COR-L47 (cell line): ENCODE measurements at regions not wholly inside any gene's neighbourhood (a gene's known extent, or its start where the extent isn't known, plus 50 kb on each side); places are given as distances from the start of the nearest gene placed in this dataset.
A peak's percentile ranks its signal among the peaks of the same experiment; 100 is the strongest.

Experiments
- DNase-seq: peaks from one replicate; lab custom pipeline; 2025; lab: John Stamatoyannopoulos, UW

DNA sequence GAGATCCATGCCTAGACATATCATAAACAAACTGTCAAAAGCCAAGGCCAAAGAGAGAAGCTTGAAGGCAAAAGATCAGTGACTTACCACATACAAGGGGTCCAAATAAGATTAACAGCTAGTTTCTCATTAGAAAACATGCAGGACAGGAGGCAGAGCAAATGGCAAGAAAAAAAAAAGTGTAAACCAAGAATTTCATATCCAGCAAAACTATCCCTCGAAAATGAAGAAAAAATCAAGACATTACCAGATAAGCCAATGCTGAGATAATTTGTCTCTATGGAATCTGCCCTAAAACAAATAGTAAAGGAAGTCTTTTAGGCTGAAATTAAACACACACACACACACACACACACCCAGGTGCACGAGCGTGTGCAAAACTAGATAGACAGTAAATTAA is 99.6 kb upstream of the NSMCE3 start:
- DNase-seq = no peak

DNA sequence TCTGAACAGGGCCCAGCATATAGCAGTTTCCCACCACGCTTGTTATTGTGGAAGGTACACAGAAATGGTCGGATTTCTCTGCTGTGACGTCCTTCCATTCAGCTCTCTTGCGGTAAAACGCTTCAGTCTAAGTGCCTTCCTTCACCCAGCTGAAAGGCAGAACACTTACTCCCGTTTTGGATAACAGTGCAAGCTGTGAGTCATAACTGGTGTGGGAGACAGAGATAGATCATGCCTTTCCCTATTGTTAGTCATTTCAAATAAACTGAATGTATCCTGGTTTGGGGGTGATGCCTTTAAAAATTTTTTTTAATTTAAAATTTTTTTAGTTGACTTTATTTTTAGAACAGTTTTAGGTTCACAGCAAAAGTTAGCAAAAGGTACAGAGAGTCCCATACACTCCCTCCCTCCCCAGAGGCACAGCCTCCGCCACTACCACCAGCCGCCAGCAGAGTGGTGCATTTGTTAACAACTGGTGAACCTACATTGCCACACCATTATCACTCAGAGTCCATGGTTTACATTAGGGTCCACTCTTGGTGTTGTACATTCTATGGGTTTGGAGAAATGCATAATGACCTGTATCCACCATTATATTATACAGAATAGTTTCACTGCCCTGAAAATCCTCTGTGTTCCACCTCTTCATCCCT is 94.9 kb upstream of the NSMCE3 start:
- no peak for DNase-seq

DNA sequence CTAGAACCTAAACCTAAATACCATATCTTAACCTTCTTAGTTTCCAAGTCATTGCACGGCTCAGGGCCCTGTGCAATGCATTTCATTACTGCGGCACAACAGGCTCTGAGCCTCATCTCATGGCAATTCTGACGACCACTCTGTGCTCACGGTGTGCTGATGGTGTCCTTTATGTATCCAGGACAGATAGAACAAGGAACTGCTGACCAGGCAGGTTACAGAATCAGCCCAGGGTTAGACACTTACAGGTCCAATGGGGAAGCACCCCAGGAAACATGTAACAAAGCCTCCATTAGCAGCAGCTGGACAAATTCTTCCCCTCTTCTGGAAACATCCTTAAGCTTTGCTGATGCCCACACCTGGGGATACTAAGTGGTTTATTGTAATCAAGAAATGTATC is 91.9 kb upstream of the NSMCE3 start:
- no peak for DNase-seq

DNA sequence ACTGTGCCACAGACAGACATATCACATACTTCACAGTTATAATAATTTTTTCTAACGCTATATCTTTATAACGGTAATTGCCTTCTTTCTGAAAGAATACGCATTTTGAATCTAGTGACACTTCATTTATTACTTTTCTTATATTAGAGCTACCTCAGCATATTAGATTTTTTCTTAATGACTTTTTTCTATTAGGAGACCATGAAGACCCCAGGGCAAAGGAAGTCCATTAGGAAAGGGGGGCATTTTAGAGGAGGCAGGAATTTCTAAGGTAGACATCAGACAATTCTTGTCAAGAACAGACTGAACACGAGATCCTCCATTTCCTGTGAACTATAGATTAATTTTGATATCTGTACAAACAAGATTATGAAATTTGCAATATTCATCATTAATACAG is 90.5 kb upstream of the NSMCE3 start:
- DNase-seq = no peak

DNA sequence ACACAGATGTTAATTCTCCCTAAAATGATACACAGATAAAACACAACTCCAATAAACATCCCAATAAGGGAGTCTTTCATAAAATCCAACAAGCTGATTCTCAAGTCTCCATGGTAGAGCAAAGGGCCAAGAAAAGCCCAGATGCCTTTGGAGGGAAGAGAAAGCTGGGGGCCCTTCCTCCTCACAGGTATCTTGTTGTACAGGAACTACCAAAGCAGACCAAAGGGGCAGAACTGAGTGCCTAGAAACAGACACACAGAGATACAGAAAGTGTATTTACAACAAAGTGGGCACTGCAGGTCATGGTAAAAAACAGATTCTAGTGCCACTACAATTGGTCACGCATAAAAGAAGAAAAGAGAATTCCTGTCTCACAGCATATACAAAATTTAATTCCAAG is 87.2 kb upstream of the NSMCE3 start:
- DNase-seq = no peak

DNA sequence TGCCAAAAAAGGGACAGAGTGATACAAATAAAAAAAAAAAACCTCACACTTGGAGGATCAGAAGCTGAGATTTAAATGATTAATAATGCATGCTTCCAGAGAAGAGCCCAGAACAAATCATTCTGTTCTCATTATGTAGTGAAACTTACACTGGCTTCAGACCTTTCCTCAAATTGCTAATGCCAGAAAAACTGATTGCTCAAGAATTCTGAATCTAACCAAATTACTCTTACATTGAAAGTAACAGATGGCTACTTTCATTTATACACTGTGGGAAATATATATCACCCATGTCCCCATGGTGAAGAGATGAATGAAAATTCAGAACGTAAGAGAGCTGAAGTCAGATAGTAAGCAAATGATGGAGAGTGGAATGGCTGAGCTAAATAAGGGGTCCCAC is 85.9 kb upstream of the NSMCE3 start:
- DNase-seq = no peak

DNA sequence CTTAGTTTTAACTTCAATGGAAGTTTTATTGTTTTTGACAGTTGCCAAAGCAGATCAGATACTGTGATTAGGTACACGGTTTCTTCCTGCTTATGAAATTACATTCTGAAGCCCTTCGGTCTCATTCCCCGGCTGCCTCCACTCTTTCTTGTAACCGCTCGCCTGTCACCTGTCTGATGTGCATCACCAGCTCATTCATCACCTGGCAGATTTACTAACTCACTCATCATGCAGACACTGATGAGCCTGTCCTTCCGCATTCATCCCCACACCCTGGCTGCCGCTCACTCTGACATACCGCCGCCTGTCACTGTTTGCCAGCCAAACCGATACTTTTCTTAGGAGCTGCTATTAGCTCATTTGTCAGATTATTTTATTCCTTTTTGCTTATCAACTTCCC is 82.8 kb upstream of the NSMCE3 start:
- no peak for DNase-seq

DNA sequence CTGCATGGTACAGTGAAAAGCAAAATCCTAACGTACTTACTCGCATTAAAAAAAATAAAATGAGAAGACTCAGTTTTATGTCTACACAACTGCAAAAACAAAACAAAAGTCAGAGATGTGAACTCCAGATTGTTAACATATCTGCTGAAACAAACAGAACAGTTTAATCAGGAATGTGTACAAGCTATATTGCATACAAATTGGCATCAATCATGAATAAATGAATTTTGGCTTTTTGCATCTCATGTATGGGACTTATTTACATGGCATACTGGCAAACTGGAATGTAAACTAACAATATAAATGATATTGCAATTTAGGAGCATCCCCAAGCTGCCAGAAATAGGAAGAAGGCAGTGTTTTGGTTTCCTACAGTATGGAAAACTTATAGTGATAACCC is 79.6 kb upstream of the NSMCE3 start:
- no peak for DNase-seq

DNA sequence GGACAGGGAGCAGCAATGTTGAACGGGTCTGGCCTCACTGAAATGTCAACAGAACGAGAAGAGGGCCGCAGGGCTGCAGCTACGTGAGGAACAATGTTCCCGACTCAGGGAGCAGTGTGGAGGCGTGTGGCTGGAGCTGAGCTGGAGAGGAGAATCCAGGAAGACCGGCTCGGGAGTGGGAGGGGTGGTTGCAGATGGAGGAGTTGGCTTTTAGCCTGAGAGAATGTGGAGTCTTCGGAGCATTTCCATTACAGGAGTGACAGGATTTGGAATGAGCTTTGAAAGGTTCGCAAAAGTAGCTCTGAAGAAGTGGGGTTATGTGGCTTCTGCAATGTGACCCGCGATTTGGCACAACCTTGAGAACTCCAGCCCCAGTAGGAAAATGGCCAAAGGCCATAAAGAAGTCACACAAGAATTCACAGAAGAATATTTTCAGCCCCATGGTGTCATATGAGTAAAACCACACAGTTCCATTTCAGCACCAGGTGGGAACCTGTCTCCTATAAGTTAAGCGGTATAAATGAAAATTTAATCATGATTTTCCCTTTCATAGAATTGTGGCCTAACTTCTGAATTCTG is 78.8 kb upstream of the NSMCE3 start:
- no peak for DNase-seq

DNA sequence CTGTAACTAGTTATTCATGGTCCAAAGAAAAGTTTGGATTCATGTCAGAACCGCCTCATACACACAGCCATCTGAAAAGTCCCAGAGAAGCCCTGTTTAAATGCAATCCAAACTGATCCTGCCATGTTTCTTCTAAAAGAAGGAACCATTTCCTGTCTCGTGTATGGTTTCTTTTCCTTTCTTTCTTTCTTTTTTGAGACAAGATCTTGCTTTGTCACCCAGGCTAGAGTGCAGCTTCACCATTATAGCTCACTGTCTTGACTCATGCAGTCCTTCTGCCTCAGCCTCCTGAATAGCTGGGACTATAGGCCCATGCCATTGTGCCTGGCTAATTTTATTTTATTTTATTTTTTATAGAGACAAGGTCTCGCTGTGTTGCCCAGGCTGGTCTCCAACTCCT is 77.4 kb upstream of the NSMCE3 start:
- no peak for DNase-seq

DNA sequence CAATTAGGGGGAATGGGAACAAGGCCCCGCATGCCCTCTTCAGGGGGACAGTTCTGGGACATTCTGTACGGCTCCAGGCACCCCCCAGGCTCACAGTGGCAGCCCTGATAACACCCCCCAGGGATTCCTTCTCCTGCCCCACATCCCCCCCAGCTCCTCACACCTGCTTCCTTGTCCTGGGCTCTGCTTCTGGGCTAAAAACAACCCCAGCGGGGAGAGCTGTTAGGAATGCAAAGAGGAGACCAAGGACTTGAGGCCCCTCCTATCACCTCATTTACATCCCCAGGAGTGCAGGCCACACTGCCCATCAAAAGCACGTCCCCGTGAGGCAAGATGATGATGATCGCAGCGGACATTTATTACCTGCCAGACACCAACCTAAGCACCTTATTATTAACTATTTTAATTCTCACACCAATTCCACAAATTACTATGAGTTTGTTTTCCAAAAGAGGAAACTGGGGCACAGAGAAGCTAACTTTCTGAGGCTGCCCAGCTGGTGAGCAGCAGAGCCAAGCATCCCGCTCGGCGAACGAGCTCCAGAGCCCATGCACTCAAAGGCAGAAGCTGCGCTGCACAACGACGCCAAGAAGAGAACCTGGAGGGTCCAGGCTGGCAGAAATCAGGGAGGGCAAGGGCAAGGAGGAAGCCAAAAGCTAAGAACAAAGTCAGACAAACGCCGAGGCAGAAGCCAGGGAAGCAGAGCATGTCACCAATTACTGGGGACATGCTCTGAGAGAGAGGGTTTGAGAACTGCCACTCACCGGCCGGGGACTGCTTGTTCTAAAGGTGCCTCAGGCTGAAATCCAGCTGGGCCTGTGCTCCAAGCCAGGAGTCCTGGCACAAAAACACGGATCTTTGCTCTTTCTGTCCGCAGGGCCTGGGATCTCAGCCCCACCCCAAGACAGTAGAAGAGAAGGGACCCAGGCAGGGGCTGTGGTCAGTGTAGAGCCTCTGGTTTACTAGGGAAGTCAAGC is 76.2 kb upstream of the NSMCE3 start:
- DNase-seq = no peak

DNA sequence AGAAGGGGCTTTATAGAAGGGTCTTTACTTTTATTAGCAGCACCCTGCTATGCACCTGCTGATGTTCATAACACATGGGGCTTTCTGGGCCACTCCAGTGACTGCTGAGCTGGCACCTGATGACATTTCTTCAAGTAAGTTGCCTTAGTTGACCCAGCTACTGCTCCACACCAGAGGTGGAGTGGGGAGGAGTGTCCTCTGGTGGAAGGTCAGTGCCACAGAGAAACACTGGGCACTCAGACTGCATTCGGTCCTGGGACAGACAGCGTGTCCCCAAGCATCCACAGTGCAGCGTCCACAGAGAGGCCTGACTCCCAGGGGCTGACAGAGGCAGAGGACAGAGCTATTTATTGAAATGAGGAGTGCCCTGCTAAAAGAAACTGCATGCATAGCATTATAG is 74.9 kb upstream of the NSMCE3 start:
- no peak for DNase-seq

DNA sequence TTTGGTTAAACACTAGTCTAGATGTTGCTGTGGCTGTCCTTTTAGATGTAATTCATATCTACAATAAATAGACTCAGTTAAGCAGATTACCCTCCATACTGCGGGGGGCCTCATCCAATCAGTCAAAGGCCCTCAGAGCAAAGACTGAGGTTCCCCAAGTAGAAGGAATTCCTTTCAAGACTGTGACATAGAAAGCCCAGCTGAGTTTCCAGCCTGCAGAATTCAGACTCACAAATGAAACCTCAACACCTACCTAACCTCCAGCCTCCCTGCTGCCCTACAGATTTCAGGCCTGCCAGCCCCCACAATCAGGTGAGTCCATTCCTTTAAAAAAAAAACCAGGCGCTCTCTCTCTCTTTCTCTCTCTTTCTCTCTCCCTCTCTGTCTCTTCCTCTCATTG is 73.6 kb upstream of the NSMCE3 start:
- DNase-seq = no peak

DNA sequence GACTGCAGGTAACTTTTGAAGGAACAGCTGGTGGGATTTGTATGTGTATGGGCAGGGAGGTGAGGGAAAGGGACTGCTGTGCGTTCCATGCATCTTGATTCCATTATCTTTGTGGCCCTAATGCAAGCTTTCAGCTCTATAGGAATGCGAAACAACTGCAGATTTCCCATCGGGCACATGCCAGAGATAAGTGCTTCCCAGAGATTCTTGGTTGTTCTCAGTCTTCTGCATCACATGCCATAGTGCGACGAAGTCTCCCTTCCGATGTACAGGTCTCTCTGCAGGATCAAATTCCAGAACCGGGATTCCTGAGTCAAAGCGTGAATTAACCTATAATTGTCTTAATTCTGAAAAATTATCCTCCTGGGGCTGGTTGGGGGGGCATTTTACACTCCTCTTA is 72.6 kb upstream of the NSMCE3 start:
- no peak for DNase-seq

DNA sequence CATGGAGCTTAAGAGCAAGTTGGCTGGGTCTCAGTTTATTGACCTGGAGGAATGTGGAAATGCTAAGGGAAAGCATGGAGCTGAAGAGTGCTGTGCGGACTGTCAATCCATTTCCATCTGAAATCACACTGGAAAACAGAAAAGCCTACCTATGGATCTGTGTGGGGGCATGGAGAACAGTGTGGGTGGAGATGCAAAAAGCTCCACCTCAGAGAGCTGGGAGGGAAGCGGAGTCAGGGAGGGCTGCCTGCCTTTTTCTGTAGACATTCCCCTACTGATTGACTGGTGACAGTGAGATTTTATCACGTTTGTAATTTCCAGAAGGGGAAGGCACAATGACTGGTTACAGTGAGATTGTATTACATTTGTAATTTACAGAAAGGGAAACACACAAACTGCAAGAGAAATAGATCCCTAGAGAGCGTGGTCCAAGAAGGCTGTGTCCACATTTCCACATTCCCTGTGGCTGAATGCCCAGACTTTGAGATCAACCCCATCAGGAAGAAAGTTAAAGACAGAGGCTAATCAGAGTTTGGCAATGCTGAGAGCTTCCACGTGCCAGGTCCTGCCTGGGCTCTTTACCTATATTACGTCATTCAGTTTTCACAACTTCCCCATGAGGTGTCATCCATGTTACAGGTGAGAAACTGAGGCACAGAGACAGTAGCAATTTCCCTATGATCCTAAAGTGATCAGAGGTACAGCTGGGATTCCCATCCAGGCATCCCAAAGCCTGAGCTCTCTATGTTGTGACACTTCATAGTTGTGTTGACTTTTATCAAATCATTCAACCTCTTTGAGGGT is 67.7 kb upstream of the NSMCE3 start:
- DNase-seq = no peak

DNA sequence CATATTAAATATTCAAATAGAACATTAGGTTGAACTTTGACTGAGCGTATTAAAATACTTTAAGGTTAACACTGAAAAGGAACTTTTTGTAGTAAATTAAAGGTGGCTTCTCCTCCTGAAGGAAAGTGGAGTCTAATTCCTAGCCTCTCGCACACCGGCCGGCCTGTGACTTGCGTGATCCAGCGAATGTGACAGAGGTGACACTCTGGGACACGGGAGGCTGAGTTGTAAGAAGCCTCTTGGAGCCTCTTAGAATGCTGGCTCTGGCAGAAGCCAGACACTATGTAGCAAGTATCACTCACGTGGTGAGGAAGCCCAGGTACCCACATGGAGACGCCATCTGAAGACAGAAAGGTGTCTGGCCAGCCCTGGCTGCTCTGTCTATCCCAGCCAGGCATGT is 64.9 kb upstream of the NSMCE3 start:
- no peak for DNase-seq

DNA sequence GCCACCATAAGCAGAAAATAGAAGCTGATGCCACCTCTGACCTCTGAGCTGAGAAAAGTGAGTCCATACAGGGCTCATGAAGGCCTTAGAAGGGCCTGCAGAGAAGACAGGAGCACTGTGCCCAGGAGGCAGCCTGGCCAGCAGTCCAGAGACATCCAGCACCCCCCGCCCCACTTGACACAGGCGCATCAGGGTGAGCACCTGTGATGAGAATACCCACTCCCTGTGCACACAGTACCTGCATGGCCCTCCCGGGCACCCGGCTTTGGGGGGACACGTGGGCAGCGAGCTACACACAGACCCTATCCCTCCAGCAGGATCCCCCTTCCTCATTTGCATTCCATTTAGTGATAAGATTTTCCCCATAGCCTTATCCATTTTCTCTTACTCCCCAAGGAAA is 63.6 kb upstream of the NSMCE3 start:
- no peak for DNase-seq

DNA sequence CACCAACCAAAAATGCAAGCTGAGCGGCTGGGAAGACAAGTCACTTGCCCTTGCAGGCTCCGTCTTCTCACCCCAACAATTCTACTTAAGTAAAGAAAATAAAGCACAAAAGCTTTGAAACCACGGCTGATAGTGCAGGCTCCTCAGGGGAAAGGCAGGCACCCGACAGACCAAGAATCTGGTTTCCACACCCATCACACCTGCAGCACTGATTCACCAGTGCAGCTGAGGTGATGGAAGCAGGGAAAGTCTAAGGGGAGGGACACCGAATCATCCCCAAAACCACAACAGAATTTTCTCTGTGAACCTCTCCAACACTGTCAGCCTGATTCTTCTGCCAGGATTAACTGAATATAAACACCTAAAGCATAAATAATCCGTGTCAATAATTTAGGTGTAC is 62.0 kb upstream of the NSMCE3 start:
- no peak for DNase-seq

DNA sequence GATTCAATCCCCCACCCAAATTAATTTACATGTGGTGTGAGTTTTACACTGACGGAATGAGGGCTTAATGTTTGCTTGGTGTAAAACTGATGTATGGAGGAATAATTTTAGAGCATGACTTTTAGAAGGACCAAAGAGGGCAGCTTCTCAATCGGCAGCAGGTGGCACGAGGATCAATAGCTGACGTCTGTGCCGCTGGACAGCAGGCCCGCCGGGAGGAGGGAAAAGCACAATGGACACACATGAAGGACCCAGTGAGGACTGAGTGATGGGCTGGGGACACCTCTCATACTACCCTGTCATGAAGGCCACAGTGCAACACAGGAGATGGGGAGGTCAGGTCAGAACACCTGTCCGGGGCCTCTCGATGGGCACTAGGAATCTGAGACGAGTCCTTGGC is 61.4 kb upstream of the NSMCE3 start:
- DNase-seq = no peak

DNA sequence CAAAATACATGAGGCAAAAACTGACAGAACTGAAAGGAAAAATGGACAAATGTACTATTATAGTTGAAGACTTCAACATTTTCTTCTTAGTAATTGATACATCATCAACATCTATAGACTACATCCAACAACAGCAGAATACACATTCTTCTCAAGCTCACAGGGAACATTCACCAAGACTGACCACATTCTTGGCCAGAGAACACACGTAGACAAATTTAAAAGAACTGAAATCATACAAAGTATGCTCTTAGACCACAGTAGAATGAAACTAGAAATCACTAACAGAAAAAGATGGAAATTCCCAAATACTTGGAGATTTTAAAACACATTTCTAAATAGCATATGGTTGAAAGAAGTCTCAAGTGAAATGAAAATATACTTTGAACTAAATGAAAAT is 55.1 kb upstream of the NSMCE3 start:
- DNase-seq = no peak

DNA sequence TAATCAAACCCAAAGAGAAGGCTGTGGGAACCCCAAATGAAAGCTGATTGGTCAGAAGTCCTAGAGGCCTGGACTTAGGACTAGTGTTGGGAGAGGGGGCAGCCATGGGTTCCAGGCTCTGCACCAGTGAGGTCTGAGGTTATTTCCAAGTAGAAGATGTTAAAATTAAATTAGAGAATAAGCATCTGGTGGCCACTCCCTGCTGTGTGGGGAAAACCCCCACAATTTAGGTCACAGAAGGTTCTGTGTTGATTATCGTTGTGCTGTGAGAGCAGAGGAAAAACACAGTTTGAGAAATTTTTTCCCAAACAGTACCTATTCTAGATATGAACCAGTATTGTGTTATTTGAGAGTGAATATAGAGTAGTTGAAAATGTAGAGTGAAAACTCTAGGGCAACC is 53.9 kb upstream of the NSMCE3 start:
- DNase-seq = no peak

DNA sequence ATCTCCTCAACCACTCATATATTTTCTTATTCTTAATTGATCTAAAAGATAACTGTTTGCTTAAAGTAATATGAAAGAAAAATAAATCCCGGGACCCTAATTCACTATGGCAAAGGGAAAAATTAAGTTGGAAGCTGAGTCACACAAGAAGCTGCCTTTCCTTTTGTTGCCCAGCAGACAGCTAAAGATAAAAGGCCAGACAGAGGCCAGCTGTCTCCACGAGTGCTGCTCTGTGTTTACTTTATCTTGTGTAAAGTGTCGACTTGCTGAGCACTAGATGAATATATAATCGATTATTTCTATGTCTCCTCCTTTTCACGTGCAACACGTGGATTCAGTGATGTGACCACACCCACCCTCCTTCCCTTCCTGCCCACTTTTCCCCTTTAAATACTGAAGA is 52.8 kb upstream of the NSMCE3 start:
- peak; percentile 24 for DNase-seq
